ENCODE measurements at regions not wholly inside any gene's neighbourhood (a gene's known extent, or its start where the extent isn't known, plus 50 kb on each side); places are given as distances from the start of the nearest gene placed in this dataset.

DNA sequence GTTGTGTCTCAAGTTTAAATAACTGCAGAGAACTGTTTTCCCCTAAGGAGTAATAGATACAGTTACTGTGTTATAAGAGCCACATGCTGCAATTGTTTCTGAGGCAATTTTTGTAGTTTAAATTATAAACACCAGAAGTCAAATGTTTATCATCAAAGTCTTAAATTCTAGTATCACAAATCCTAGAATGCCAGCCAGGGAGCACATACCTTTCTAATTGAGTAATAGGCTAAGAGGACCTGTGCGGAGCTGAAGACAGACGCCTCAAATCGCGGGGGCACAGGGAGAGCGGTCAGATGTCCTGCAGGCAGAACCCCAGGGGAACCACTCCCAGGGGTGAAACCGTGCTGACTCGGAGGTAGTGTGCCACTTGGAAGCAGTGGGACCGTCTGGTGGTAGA lies 65.2 kb upstream of the TNFRSF19 start:
- TF ChIP-seq CTCF (IDR thresholded peaks at IDR 0.05) (no peak), USF2 (CRISPR knock-in tag; IDR thresholded peaks at IDR 0.05) (no peak), MYBL2 (CRISPR knock-in tag; IDR thresholded peaks at IDR 0.05) (no peak), ZNF416 (CRISPR knock-in tag; IDR thresholded peaks at IDR 0.05) (no peak), E2F1 (CRISPR knock-in tag; IDR thresholded peaks at IDR 0.05) (no peak), ELF4 (CRISPR knock-in tag; IDR thresholded peaks at IDR 0.05; ENCODE audit: low read depth) (no peak), CREB1 (CRISPR knock-in tag; IDR thresholded peaks at IDR 0.05) (no peak), RELA (CRISPR knock-in tag; IDR thresholded peaks at IDR 0.05; ENCODE audit: borderline replicate concordance) (no peak), NFE2L1 (CRISPR knock-in tag; IDR thresholded peaks at IDR 0.05) (no peak), JUN (CRISPR knock-in tag; IDR thresholded peaks at IDR 0.05) (no peak)
- TF ChIP-seq, protein P1, sequence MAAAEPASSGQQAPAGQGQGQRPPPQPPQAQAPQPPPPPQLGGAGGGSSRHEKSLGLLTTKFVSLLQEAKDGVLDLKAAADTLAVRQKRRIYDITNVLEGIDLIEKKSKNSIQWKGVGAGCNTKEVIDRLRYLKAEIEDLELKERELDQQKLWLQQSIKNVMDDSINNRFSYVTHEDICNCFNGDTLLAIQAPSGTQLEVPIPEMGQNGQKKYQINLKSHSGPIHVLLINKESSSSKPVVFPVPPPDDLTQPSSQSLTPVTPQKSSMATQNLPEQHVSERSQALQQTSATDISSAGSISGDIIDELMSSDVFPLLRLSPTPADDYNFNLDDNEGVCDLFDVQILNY (CRISPR knock-in tag; IDR thresholded peaks at IDR 0.05): no peak
- TF ChIP-seq, protein P2, sequence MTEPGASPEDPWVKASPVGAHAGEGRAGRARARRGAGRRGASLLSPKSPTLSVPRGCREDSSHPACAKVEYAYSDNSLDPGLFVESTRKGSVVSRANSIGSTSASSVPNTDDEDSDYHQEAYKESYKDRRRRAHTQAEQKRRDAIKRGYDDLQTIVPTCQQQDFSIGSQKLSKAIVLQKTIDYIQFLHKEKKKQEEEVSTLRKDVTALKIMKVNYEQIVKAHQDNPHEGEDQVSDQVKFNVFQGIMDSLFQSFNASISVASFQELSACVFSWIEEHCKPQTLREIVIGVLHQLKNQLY (CRISPR knock-in tag; IDR thresholded peaks at IDR 0.05): no peak
- TF ChIP-seq, protein P3, sequence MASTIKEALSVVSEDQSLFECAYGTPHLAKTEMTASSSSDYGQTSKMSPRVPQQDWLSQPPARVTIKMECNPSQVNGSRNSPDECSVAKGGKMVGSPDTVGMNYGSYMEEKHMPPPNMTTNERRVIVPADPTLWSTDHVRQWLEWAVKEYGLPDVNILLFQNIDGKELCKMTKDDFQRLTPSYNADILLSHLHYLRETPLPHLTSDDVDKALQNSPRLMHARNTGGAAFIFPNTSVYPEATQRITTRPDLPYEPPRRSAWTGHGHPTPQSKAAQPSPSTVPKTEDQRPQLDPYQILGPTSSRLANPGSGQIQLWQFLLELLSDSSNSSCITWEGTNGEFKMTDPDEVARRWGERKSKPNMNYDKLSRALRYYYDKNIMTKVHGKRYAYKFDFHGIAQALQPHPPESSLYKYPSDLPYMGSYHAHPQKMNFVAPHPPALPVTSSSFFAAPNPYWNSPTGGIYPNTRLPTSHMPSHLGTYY (CRISPR knock-in tag; IDR thresholded peaks at IDR 0.05): no peak

All from WTC11 (cell line).